ENCODE measurements at regions not wholly inside any gene's neighbourhood (a gene's known extent, or its start where the extent isn't known, plus 50 kb on each side); places are given as distances from the start of the nearest gene placed in this dataset.

DNA sequence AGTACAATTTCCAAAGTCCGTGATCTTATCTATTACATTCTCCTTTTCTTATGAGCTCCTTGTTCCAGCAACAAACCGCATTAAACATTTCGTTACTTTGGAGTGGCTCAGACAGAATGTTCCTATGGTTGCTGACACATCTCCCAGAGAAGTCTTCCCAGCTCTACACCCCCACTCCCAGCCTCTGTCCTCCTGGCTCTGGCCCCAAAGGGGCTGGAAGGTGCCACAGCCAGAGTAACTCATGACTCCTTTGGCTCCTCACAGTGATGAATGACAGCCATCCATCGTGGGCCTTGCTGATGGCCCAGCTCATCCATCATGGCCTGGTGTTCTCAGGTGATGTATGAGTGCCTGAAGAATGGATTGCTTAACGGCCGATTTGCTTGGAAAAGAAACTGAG is 203.0 kb downstream of the DHX35 start:
- Histone ChIP-seq H3K4me3 (ENCODE audit: low read depth in 1 of 2, low read length in 1 of 2) (no peak overlapping the region), H3K9me3 (no peaks in the 10 kb centered on the region), H3K36me3 (no peaks in the 10 kb centered on the region), H3K4me1 (ENCODE audit: control insufficient read depth in 1 of 2, insufficient read depth in 1 of 2, low read depth in 1 of 2, low read length in 1 of 2) (no peaks in the 10 kb centered on the region), H3K27me3 (no peaks in the 10 kb centered on the region), H3K27ac (no peak overlapping the region)
- no peak for TF ChIP-seq CTCF (IDR thresholded peaks at IDR 0.05)

- no peaks in the 10 kb centered on the region for H3K4me1 ChIP-seq (ENCODE audit: control insufficient read depth in 1 of 2, insufficient read depth in 1 of 2, low read depth in 1 of 2, low read length in 1 of 2)
- no peak for TF ChIP-seq CTCF (IDR thresholded peaks at IDR 0.05)
- no peaks in the 10 kb centered on the region for H3K27me3 ChIP-seq
- no peaks in the 10 kb centered on the region for H3K36me3 ChIP-seq
- no peaks in the 10 kb centered on the region for H3K9me3 ChIP-seq
- H3K4me3 ChIP-seq (ENCODE audit: low read depth in 1 of 2, low read length in 1 of 2), result no peak overlapping the region
- no peak overlapping the region for H3K27ac ChIP-seq
Observed at GRCh38 chr20:39164642-39165041, 202.5 kb downstream of the DHX35 start.

DNA sequence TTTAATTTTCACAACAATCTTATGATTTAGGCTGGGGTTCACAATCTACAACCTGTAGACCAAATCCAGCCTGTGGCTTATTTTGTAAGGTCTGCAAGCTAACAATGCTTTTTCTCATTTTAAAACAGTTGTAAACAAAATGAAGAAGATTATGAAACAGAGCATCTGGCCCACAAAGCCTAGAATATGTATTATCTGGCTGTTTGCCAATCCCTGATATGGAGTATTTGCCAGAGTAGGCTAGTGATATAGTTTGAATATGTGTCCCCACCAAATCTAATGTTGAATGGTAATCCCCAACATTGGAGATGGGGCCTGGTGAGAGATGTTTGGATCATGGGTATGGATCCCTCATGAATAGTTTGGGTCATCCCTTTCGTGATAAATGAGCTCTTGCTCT is 201.8 kb downstream of the DHX35 start:
- H3K27ac ChIP-seq, result no peak overlapping the region
- H3K4me3 ChIP-seq (ENCODE audit: low read depth in 1 of 2, low read length in 1 of 2), result no peak overlapping the region
- H3K27me3 ChIP-seq, result no peaks in the 10 kb centered on the region
- H3K36me3 ChIP-seq, result no peaks in the 10 kb centered on the region
- H3K4me1 ChIP-seq (ENCODE audit: control insufficient read depth in 1 of 2, insufficient read depth in 1 of 2, low read depth in 1 of 2, low read length in 1 of 2), result no peaks in the 10 kb centered on the region
- H3K9me3 ChIP-seq, result no peaks in the 10 kb centered on the region
- no peak for TF ChIP-seq CTCF (IDR thresholded peaks at IDR 0.05)

- no peak overlapping the region for H3K4me3 ChIP-seq (ENCODE audit: low read depth in 1 of 2, low read length in 1 of 2)
- H3K9me3 ChIP-seq, result no peaks in the 10 kb centered on the region
- no peaks in the 10 kb centered on the region for H3K36me3 ChIP-seq
- H3K27ac ChIP-seq, result no peak overlapping the region
- H3K27me3 ChIP-seq, result peaks cover 9% of the 10 kb centered on the region
- no peak for TF ChIP-seq CTCF (IDR thresholded peaks at IDR 0.05)
- H3K4me1 ChIP-seq (ENCODE audit: control insufficient read depth in 1 of 2, insufficient read depth in 1 of 2, low read depth in 1 of 2, low read length in 1 of 2), result no peaks in the 10 kb centered on the region
Observed at GRCh38 chr20:39161900-39162299, 199.8 kb downstream of the DHX35 start.

DNA sequence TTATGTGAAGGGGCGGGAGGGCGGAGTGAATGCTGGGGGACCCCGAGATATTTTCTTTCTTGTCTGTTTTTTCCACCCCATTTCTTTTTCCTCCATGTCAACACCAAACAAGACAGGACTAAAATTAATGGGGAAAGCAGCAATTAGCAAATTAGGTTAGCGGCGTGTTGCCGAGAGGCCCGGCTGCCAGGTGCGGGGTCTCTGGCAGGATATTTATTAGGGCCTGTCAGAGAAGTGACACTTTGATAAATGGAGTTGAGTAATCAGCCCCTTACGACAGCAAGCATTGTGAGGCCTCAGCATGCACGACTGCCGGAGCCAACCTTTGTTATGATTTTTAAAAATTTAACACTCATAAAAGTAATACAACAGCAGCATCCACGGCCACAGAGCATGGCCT is 193.8 kb downstream of the DHX35 start:
- no peak overlapping the region for H3K27ac ChIP-seq
- TF ChIP-seq CTCF (IDR thresholded peaks at IDR 0.05), result no peak
- no peaks in the 10 kb centered on the region for H3K36me3 ChIP-seq
- no peaks in the 10 kb centered on the region for H3K4me1 ChIP-seq (ENCODE audit: control insufficient read depth in 1 of 2, insufficient read depth in 1 of 2, low read depth in 1 of 2, low read length in 1 of 2)
- H3K9me3 ChIP-seq, result no peaks in the 10 kb centered on the region
- no peak overlapping the region for H3K4me3 ChIP-seq (ENCODE audit: low read depth in 1 of 2, low read length in 1 of 2)
- H3K27me3 ChIP-seq, result peaks cover 32% of the 10 kb centered on the region

DNA sequence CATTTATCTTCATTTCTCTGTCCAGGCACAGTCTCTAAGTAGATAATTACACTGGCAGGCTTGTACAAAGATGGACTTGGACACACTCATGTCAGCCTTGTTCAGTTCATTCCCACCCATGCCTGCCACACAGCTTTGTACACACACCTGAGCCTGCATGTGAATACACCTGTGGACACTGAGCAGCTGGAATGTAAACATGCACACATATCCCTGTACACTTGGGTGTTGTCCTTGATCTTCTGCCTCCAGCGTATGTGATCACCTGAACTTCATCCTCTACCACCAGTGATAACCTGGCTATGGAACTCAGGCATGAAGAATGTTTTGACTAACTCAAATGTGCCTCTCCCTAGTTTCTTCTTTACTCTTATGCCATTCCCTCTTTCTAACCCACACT is 190.6 kb downstream of the DHX35 start:
- no peak overlapping the region for H3K27ac ChIP-seq
- no peaks in the 10 kb centered on the region for H3K9me3 ChIP-seq
- peaks cover 32% of the 10 kb centered on the region for H3K27me3 ChIP-seq
- H3K36me3 ChIP-seq, result no peaks in the 10 kb centered on the region
- H3K4me1 ChIP-seq (ENCODE audit: control insufficient read depth in 1 of 2, insufficient read depth in 1 of 2, low read depth in 1 of 2, low read length in 1 of 2), result no peaks in the 10 kb centered on the region
- H3K4me3 ChIP-seq (ENCODE audit: low read depth in 1 of 2, low read length in 1 of 2), result no peak overlapping the region
- TF ChIP-seq CTCF (IDR thresholded peaks at IDR 0.05), result no peak

Measured in neutrophil (primary cell).